ENCODE measurements at regions not wholly inside any gene's neighbourhood (a gene's known extent, or its start where the extent isn't known, plus 50 kb on each side); places are given as distances from the start of the nearest gene placed in this dataset.
A peak's percentile ranks its signal among the peaks of the same experiment; 100 is the strongest.

GRCh38 chr9:109556061-109556460 is 58.0 kb upstream of the PTPN3 start:
- WGBS, 2 experiments (ENCODE audit: extremely low coverage in 1 of 2, insufficient coverage in 1 of 2, insufficient read length in 1 of 2, insufficient replicate concordance in 2 of 2, low coverage in 1 of 2, low lambda C conversion rate in 2 of 2, missing lambda C conversion rate in 1 of 2) = 29% methylated on average over 4 of the region's 4 CpGs; no CpG with 5 or more reads in 1 of the 2 experiments
- H3K79me2 ChIP-seq (ENCODE audit: control insufficient read depth in 1 of 2, insufficient read depth in 2 of 2, low read length in 2 of 2) = peaks cover 0 to 3% of the 10 kb centered on the region in 2 experiments; a peak in 1 of 4 replicates
- no peak overlapping the region for H2BK20ac ChIP-seq (ENCODE audit: low read length)
- H2AK5ac ChIP-seq (ENCODE audit: low read depth, low read length) = no peak overlapping the region
- H4K20me1 ChIP-seq (replicated peaks in 1 of 2; ENCODE audit: control insufficient read depth in 1 of 2, insufficient read depth in 2 of 2, low read length in 2 of 2) = no peaks in the 10 kb centered on the region
- H4K8ac ChIP-seq (ENCODE audit: extremely low read depth, insufficient read depth, low read length) = no peak overlapping the region
- FAIRE-seq (no peak), DNase-seq (ENCODE audit: low read depth in 1 of 2, low spot score in 2 of 2) (no peak)
- H2BK12ac ChIP-seq (ENCODE audit: low read depth, low read length) = no peak overlapping the region
- no peak overlapping the region for H3K4ac ChIP-seq (replicated peaks; ENCODE audit: insufficient read length, low read depth, low read length)
- no peaks in the 10 kb centered on the region; the same call in 1 of the 2 replicates for H3K23me2 ChIP-seq (ENCODE audit: low read depth, low read length)
- H3K4me2 ChIP-seq (ENCODE audit: insufficient read depth in 1 of 2, low read depth in 2 of 2, low read length in 2 of 2) = peak overlapping the region; percentile 26 to 47; a peak in 2 of 4 replicates
- H3K36me3 ChIP-seq (ENCODE audit: control insufficient read depth in 2 of 4, insufficient read depth in 4 of 4, low read length in 3 of 4) = no peaks in the 10 kb centered on the region
- H2BK15ac ChIP-seq (ENCODE audit: low read length) = no peak overlapping the region
- ChIA-PET POLR2A (ENCODE audit: partially characterized antibody) (no interaction called here), CTCF (ENCODE audit: partially characterized antibody) (interaction anchor here (0.8 to 1.0 kb wide), 2 partner anchors 12 to 20 kb away, joined by 3 read pairs; no protein-coding TSS in a partner anchor)
- H3K9me3 ChIP-seq (ENCODE audit: insufficient read depth in 2 of 2, low read depth in 1 of 2, low read length in 1 of 2) = no peaks in the 10 kb centered on the region
- H3K4me1 ChIP-seq (replicated peaks in 1 of 4; ENCODE audit: control insufficient read depth in 3 of 4, insufficient read depth in 4 of 4, low read length in 3 of 4) = peaks cover 2 to 10% (median 6%) of the 10 kb centered on the region in 4 experiments; a peak in 6 of 7 replicates
- H3K23ac ChIP-seq (ENCODE audit: insufficient read length) = no peak overlapping the region
- H4K5ac ChIP-seq (ENCODE audit: insufficient read length, low read depth, low read length) = no peak overlapping the region
- H2BK5ac ChIP-seq (ENCODE audit: low read depth, low read length) = no peak overlapping the region; the same call in 1 of the 2 replicates
- H3K27ac ChIP-seq (ENCODE audit: low read depth, low read length) = 0 out of 2 replicates have a peak overlapping the region, but pooled peaks have one; percentile 3
- no peak overlapping the region for H3K9ac ChIP-seq (replicated peaks in 1 of 4; ENCODE audit: extremely low read depth in 1 of 4, low read depth in 3 of 4, low read length in 3 of 4)
- TF ChIP-seq TEAD4 (IDR thresholded peaks at IDR 0.05; ENCODE audit: low read depth, low read length) = peak; percentile 20; the same call in 1 of the 2 replicates
- no peak for TF ChIP-seq CHD2 (IDR thresholded peaks at IDR 0.05; ENCODE audit: low read length)
- H3K4me3 ChIP-seq (ENCODE audit: extremely low read depth in 1 of 4, insufficient read depth in 2 of 4, low read depth in 3 of 4, low read length in 4 of 4) = no peak overlapping the region
- H3K18ac ChIP-seq (ENCODE audit: extremely low read depth, low read length) = no peak overlapping the region
- H4K91ac ChIP-seq (replicated peaks; ENCODE audit: insufficient read length, low read length) = no peak overlapping the region
- no peaks in the 10 kb centered on the region for H3K79me1 ChIP-seq (ENCODE audit: low read depth, low read length)
- H3K14ac ChIP-seq (ENCODE audit: insufficient read length) = no peak overlapping the region
- no peak overlapping the region for H2BK120ac ChIP-seq (replicated peaks; ENCODE audit: low read depth, low read length)
- H3K56ac ChIP-seq (replicated peaks; ENCODE audit: insufficient read length, low read depth, low read length) = no peak overlapping the region
- no peaks in the 10 kb centered on the region; a peak in 1 of 7 replicates for H3K27me3 ChIP-seq (replicated peaks in 1 of 4; ENCODE audit: control insufficient read depth in 3 of 4, extremely low read depth in 1 of 4, insufficient read depth in 3 of 4, low read length in 3 of 4)
- H2AFZ ChIP-seq (ENCODE audit: low read length) = no peak overlapping the region
